ENCODE measurements at regions not wholly inside any gene's neighbourhood (a gene's known extent, or its start where the extent isn't known, plus 50 kb on each side); places are given as distances from the start of the nearest gene placed in this dataset.

- TF ChIP-seq POLR2A (IDR thresholded peaks at IDR 0.05): no peak
- TF ChIP-seq POLR2AphosphoS5 (IDR thresholded peaks at IDR 0.05): no peak
- no peak for TF ChIP-seq CTCF (IDR thresholded peaks at IDR 0.05)
Observed at GRCh38 chr5:120400356-120400755, 63.7 kb upstream of the PRR16 start.
